DMS53 (cell line): ENCODE measurements at regions not wholly inside any gene's neighbourhood (a gene's known extent, or its start where the extent isn't known, plus 50 kb on each side); places are given as distances from the start of the nearest gene placed in this dataset.

Experiments
- DNase-seq: peaks from one replicate; lab custom pipeline; 2025; lab: John Stamatoyannopoulos, UW

DNA sequence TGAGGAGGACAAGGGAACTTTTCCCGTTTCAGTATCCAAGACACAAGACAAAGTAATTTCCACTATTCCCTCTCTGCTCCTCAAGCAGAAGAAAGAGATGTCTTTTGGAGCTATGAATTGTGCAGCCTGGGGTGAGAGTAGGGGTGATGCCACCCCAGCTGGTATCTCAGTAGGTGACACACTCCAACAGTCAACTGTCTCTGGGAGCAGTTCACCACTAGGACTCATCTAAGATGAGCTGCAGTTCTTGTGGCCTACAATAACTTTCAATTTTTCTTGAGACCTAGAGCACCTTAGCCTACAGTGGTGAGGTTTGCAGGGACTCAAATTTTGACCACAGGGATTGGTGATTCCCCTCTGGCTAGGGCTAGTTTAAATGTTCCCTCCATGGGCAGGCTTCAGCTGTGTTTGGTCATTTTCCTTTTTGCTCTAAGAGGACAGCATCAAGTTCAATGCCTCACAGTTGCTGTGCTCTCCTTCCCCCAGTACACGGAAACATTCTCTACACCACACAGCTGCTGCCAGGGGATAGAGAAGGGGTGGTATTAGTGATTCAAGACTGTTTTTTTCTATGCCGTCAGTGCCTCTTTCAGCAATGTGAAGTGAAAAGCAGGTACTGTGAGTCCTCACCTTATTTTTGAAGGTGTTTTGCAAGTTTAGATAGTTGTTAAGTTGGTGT lies 278.6 kb upstream of the RORB start:
- DNase-seq, result no peak

DNA sequence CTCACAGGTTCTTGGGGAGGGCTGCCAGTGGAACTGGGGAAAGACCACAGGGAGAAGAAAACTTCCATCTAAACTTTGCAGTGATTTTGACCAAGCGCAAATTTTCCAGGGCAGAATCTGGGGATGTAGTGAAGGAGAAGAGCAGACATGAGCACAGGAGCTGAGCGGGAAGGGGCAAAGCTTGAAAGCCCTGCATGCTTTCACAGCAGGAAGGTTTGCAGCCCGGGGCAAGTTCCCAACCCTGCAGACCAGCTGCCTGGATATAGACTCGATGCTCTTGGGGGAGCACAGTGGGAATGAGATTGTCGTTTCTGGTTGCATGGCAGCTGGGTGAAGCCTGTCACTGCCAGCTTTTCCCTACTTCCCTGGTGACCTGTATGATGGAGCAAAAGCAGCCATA lies 276.8 kb upstream of the RORB start:
- DNase-seq, result no peak

DNA sequence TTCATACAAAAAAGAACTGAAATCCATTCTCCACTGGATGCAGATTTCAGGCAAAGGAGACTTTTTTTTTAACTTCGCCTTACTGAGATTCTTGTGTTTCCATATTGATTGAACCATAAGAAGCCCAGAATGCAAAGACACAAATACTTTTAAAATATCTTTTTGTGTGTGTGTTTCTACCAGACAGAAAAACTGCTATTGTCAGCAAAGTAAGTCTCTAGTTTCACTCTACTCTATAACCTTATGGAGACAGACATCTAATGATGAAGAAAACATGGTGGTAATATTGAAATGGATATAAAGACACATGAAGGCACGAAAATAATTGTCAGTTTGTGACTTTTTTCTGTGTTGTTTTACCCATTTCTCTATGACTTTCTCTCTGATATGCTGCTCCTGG lies 260.3 kb upstream of the RORB start:
- DNase-seq, result no peak

DNA sequence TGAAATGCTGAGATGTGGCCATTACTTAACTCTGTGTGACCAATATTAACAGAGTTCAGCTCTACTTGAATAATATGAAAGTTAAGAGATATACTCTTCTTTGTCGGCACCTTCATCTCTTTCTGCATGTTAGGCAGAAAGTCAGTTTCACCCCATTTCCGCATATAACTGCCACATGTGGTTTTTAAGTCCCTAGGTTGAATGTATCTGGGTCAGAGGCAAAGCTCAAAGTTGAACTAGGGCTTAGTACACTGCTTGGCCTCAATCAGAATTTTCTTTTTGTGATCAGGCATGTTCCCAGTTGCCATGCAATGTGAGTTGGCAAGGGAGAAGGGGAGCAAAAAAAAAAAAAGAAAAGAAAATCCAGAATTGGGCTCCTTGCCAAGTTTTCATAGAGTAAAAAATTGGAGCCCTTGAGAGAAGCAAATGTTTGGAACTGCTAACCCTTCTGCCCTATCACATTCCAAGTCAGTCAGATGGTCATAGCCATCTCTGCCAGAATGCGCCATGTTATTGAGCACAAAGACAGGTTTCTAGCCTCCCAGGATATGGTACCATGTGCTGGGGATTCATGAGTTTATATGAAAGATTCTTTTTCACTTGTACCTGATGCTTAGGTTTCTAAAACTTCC lies 251.2 kb upstream of the RORB start:
- DNase-seq, result no peak

DNA sequence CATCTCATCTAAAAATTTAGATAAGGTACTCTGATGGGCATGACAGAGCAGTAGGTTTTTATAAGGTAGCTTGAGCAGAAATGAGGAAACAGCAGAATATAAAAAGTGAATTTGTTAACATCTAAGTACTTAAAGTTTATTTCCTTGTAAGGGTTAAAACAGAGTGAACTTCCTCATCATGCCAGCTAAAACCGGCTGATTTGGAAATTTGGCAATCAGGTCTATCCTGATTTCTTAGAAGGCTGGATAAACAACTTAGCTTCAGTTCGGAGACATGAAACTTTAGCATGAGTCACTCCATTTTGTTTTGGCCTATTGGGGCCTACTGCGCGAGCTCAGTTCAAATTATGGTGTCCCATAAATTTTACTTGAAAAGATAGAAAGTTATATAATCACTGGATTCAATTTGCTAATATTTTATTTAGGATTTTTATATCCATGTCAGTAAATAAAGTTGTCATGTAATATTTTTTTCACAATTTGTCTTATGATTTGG lies 241.6 kb upstream of the RORB start:
- DNase-seq, result no peak

DNA sequence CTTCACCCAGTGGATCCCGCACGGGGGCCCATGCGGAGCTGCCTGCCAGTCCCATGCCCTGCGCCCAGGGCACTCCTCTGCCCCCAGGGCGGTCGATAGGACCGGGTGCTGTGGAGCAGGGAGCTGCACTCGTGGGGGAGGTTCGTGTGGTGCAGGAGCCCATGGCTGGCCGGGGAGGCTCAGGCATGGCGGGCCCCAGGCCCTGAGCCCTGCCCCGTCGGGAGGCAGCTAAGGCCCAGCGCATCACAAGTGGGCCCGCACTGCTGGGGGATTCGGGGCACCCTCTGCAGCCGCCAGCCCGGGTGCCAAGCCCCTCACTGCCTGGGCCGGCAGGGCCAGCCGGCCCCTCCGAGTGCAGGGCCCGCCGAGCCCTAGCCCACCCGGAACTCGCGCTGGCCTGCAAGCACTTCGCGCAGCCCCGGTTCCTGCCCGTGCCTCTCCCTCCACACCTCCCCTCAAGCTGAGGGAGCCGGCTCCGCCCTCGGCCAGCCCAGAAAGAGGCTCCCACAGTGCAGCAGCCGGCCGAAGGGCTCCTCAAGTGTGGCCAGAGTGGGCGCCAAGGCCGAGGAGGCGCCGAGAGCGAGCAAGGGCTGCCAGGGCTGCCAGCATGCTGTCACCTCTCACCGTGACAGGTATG lies 221.1 kb upstream of the RORB start:
- DNase-seq, result no peak

DNA sequence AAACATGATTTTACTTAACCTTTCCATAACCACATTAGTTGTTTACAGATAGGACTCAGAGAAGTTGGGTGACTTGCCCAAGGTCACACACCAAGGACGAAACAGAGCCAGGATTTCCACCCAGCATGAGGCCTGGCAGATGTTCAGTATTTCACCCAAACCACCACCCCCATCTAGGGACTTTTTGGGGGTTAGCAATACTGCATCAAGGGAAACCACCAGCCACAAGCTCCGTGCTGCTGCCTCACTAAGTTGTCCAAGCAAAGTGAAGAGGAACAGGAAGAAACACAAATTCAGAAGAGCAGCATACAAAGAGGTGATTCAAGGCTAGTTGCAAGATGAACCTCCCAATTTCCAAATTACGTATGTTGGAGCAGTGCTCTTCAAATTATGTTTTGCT lies 219.6 kb upstream of the RORB start:
- DNase-seq, result no peak

DNA sequence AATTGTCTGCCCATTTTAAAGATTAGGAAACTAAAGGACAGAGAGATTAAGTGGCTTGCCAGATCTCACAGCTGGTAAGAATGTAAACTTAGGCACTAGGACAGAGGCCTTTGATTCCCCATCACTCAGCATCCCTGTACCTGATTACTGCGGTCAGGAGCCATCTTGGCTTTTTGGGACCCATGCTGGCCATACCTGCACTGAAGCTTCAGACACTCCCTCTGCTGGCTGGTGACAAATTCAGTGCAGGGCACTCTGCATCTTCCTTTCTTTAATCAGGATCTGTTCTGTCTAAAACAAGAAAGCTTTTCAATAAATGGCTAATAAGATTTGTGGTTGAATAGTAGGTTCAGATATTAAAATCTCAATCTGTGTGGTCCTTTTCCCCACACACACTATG lies 215.5 kb upstream of the RORB start:
- peak; percentile 49 for DNase-seq

DNA sequence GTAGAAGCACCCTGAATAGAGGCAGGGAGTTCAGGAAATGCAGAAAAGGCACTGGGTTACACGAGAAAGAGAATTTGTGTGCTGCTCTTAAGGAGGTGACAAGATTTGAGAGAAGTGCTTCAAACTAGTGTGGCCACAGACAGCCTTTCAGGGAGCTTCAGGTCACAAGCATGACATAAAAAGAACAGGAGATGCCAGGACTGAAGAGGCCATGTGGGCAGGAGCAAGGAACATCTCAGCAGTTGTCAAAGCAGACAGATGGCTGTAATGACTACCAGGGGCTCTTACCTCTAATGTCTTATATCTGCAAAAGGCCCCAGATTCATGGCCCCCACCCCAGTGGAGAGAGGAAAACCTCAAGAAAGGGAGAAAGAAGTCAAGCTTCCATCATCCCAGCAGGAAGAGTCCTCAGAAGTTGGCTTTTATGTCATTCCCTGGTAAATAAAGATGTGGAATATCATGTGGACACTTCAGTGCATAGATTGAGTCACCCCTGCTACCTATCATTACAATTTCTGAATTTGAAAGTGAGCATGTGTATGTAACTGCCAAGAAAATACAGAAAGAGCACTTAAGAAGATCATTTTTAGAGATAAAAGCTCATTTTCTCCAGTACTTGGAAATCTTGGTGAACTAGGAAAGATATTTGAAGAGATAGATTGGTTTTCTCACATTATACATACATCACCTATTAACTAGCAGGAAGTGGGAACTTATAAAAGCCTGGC lies 214.4 kb upstream of the RORB start:
- DNase-seq, result no peak

DNA sequence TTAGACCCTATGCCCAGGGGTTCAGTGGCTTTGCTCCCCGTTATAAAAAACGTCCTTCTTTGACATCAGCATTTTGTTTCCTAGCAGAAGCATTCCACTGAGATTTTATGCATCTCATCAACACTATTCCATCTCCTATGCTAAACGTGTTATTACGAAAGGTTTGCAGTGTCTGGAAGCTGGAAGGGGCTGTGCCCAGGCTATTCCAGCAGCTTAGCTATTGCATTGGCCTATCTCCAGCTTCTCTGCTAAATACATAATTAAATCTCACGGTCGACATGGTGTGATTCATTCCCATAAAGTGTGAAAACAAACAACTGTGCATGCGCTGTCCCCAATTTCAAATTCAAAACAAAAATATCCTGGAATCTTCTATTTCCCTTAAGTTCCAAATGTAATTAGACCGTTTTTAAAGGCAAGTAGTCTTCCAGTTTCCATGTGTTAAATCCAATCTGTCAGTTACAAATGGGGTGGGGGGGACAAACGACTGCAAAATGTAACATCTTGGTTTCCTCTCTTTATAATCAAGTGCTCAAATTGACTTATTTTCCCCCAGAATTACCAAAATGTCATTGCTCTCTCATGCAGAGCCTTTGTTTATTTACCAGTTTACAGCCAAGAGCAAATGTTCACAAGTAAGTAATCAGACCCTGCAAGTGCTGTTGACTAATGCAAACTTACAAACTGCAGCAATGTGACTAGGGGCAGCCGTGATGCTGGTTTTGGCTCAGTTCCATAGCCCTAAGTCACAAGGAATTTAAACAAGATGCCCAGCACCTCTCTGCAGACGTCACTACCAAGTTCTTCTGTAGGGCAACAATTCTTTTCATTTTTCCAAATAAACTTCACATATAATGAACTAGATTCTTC lies 212.3 kb upstream of the RORB start:
- peak; percentile 46 for DNase-seq

DNA sequence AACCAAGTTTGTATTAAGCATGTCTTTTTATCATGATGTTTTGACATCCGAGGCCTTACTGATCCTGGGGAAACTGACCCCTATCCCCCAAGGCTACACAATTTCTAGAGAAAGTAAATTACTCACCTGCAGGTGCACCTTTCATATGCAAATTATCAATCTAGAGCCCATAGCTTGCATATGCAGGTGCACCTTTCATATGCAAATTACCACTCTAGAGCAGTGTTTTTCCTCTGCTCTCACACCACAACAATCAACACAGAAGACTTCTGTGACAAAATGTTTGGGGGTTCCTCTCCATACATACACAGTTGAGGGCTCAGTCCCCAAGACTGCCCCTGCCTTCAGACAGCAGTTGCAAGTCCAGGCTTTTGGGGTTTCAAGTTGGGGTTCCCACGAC lies 203.7 kb upstream of the RORB start:
- no peak for DNase-seq

DNA sequence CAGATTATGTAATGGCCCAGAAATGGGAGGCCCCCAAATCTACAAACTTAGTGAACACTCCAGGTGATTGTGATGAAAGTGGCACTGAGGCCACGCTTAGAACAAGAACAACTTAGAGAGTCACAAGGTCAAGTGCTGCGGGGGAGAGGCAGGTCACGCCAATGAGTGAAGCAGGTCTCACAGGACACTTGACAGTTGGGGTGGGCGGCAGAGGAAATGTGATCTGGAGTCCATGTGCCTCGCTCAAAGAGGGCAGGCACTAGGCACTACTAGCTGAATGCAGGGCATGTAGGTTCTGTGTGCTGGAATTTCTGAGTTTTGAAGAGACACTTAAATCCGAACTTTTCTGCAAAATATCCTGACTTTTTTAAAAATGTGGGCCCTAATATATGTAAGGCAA lies 193.2 kb upstream of the RORB start:
- no peak for DNase-seq

DNA sequence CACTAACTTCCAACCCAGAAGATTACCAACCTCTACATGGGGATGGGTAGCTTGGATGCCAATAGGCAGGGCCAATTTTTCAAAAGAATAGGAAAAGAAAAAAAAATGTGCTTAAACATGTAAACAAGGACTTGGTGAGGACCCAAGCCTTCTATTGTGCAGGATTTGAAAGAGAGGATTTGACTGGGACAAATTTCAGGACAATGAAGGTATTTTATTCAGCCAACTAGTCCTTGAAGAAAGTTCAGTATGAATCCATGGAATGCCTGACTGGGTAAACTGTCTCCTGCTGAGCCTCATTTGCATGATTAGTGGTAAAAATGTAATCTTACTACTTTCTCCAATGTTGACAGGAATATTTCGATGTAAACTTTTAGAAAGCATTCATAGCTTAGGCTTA lies 192.5 kb upstream of the RORB start:
- no peak for DNase-seq

DNA sequence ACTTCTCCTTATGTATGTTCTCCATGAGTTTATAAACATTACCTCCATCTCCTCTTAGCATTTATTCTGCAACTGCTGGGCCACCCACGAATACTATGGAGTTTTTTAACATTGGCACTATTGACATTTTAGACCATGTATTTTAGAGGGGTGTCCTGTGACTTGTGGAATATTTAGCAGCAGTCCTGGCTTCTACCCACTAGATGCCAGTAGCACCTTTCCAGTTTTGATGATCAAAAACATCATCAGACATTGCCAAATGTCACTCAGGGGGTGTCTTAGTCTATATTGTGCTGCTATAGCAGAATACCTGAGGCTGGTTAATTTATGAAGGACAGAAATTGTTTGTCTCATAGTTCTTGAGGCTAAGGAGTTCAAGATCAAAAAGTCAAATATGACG lies 187.5 kb upstream of the RORB start:
- DNase-seq, result peak; percentile 3

DNA sequence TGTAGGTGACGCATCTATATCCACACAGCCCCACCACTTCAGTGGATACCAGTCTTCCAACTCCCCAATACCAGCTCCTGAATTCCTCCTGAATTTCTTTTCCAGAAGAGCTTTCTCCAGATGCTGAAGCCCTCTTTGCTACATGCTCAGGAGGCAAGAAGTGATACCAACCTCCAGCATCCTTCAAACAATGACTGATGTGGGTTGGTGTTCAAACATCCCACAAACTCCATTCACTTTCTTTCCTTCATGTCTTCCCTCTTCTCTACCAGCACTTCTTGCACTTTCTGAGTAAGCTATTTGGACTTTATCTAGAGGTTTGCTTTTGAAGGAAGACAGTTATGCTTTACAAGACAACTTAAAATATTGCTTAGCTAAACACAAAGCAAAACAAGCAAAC lies 179.9 kb upstream of the RORB start:
- DNase-seq, result no peak

DNA sequence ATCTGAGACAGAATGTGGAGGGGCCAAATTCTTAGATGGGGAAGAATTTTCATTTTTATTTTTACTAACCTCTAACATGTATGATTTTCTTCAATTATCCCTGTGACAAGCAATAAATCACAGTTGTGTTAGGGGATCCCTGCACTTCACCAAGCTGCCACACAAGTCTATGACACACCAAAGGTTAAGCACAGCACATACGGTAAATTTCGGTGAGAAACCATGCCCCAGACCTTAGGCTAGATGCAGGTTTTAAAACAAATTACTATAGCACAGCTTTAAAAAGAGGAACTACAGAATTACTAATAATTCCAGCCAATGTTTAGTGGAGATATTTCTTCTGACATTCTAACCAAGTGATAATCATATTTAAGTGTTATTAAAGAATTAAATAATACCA lies 175.7 kb upstream of the RORB start:
- no peak for DNase-seq

DNA sequence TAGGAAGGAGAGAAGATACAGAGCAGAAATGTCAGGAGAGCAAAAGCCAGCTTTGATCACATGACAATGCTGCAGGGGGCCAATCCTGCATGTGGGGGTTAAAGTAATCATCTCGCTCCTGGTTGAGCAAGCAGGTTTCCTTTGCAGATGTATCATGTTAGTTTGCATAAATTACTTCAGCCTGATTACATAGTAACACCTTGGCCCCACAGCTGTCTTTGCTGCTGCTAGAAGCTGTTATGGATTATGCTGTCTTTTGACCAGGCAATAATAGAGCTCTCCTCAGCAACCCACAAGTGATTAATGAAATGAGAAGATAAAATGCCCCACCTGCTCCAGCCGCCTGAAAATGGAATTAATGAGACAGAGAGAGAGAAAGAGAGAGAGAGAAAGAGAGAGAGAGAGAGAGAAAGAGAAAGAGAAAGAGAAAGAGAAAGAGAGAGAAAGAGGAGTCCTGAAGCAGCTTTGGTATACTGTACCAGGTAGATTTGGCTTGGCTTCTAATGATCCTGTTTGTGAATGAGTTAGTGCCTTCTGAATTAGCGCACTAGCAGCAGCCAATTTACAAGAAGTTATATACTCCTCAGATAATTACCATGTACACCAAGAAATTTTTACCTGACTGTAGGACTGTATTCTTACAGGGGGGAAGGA lies 174.3 kb upstream of the RORB start:
- DNase-seq, result no peak

DNA sequence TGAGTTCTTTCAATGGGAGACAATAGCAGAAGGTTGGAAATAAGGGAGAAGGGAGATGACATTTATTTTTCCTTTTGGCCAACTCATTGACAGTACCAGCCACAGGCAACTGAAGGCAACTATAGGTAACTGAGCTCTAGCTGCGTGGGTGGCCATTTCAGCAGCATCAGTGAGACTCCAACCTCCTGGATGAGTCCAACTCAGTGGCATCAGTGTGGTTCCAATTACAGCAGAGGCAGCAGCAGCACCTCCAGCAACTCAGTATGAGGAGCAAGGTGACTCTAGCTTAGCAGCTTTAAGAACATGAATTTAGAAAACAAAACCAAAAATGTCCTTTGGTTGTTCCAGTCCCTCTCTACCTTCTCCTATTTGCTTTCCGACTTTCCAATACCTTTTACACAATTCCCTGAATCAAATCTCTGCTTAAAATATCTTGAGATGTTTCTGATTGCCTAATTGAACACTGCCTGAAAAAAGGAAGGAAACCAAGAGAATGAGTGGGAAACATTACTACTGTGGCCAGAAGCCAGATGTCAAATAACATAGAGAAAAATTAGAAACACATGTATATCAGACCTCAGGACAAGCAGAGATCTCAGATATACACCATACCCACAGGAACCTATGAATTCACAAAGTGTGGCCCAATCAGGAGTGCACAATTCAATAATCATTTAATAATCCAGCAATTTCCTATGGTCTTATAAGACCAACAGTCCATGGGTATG lies 166.5 kb upstream of the RORB start:
- no peak for DNase-seq

DNA sequence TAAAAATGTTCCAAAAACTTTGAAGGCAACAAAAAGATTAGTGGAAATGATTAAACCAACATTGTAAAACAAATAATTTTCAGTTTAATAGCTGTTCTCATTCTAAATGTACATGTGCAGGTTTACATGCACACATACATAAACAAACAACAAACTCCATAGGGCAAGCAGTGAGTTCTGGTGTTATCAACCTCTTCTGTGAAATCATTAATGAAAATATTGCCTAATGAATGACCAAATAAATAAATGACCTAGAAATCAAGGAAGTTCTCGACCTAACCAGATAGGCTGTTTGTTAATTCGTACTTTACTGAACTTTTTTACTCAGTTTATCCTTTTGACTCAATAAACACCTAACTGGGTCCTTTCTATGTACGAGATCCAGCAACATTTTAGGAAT lies 165.5 kb upstream of the RORB start:
- no peak for DNase-seq

DNA sequence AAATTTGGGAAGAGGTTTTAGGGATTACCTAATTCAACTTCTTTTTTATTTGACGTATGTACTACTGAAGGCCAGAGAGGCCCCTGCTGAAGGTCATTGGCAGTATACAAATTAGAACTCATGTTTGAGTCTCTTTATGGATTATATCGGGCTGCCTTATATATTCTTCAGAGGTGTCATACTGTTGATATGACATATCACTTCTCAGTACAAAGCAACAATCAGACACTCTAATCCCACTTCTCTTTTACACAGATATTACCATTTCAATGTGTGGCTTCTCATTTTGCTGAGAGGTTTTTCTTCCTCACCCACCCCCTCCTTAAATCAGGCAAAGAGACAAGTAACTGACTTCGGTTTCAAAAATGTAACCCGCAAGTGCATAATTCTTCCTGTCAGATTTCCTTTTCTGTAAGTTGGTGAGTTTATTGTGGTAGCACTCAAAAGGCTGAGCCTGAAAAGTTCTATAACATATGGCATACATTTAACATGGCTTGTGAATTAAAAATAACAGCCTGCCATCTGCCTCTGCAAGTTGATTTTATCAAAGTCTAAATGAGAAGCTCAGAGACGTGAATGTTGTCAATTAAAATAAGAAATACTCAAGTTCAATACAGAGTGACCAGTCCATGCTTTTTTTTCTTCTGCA lies 163.6 kb upstream of the RORB start:
- DNase-seq, result no peak
